ENCODE measurements at regions not wholly inside any gene's neighbourhood (a gene's known extent, or its start where the extent isn't known, plus 50 kb on each side); places are given as distances from the start of the nearest gene placed in this dataset.

DNA sequence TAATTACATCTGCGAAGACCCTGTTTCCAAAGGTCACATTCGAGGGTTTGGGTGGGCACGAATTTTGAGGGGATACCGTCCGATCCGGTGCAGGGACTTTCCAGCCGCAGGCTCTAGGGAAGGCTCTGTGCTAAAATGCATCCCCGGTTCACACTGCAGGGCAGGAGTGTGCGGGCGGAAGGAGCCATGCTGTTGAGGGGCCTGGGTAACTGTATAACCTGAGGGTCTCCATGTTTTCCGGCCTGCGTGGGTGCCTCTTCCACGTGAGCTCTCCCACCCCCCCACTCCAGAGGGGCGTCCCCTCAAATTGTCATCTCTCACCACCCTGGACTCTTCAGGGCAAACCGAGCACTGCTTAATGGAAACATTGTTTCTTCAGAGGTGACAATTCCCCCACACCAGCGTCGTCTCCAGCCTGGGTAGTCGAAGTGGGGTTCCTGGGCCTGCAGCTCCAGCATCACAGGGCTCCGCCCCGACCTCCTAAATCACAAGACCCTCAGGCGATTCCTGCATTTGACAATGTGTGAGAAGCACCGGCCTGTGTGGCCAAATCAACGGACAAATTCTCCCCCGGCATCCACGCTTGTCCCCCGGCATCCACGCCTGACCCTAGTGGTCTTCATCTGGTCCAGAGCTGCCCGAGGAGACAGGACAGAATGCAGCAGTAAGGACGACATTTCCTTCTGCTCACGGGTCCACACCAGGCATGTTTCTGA lies 51.2 kb downstream of the FOXL3 start:
- no peak for DNase-seq (ENCODE audit: low spot score)

DNA sequence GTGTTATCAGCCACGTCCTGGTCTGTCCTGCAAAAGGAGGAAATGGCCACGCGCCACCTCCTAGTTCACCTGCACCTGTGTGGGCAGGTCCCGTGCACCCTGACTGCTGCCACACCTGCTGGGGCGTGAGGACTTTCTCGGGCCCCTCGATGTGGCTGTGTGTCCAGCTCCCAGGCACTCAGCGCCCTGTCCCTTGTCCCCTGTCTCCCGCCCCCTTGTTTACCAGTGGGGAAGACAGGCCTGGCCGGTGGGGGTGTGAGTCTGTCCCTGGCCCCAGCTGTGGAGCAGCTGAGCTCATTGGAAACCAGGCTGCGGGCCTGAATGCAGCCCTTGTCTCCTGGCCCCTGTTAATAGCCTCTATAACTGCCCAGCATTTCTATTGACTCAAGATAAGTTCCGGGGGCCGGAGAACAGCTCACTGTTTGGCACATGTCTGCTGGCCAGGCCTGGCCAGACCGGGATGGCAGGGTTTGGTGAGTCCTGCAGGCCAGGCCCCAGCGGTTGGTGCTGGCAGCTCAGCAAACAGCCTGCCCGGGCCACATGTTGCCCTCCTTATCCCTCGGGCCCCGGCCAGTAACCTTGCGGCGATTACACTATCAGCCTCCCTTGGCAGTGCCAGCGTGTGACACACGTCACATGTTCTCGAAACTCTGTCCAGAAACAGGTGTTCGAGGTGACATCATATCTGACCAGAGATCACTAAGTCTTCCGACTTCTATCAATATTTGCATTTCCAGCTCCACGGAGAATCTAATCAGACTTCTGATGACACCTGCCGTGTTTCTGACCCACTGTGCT lies 52.1 kb downstream of the FOXL3 start:
- no peak for DNase-seq (ENCODE audit: low spot score)

- DNase-seq (ENCODE audit: low spot score), result no peak
Observed at GRCh38 chr7:342681-343216, 52.8 kb downstream of the FOXL3 start.

- no peak for DNase-seq (ENCODE audit: low spot score)
Observed at GRCh38 chr7:343227-343822, 53.4 kb downstream of the FOXL3 start.

- no peak for DNase-seq (ENCODE audit: low spot score)
Observed at GRCh38 chr7:343864-344607, 54.1 kb downstream of the FOXL3 start.

- no peak for DNase-seq (ENCODE audit: low spot score)
Observed at GRCh38 chr7:344608-344994, 54.6 kb downstream of the FOXL3 start.

DNA sequence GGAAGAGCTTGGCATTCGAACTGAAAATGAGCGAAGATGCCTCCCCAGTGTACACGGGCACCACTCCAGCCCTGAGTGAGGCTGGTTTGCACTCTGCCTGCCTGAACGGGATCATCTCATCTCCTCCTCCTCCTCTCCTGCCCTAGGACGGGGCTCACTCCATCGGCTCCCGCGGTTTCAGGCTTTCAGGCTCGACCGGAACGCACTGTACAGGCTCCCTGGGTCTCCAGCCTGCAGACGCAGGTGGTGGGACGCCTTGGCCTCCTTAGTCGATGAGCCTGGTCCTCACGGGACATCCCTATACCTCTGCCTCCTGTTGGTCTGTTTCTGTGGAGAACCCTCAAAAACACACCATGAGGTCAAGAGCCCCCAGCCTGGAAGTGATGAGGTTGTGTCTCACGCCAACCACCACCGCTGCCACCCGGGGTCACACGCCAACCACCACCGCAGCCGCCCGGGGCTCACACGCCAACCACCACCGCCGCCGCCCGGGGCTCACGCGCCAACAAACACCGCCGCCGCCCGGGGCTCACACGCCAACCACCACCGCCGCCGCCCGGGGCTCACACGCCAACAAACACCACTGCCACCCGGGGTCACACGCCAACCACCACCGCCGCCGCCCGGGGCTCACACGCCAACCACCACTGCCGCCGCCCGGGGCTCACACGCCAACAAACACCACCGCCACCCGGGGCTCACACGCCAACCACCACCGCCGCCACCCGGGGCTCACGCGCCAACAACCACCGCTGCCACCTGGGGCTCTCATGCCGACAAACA lies 56.3 kb downstream of the FOXL3 start:
- DNase-seq (ENCODE audit: low spot score), result no peak

- DNase-seq (ENCODE audit: low spot score), result no peak
Observed at GRCh38 chr7:347001-347590, 57.1 kb downstream of the FOXL3 start.

GRCh38 chr7:347644-348479 lies 57.9 kb downstream of the FOXL3 start:
- DNase-seq (ENCODE audit: low spot score), result no peak

GRCh38 chr7:348480-348844 lies 58.5 kb downstream of the FOXL3 start:
- DNase-seq (ENCODE audit: low spot score), result no peak

DNA sequence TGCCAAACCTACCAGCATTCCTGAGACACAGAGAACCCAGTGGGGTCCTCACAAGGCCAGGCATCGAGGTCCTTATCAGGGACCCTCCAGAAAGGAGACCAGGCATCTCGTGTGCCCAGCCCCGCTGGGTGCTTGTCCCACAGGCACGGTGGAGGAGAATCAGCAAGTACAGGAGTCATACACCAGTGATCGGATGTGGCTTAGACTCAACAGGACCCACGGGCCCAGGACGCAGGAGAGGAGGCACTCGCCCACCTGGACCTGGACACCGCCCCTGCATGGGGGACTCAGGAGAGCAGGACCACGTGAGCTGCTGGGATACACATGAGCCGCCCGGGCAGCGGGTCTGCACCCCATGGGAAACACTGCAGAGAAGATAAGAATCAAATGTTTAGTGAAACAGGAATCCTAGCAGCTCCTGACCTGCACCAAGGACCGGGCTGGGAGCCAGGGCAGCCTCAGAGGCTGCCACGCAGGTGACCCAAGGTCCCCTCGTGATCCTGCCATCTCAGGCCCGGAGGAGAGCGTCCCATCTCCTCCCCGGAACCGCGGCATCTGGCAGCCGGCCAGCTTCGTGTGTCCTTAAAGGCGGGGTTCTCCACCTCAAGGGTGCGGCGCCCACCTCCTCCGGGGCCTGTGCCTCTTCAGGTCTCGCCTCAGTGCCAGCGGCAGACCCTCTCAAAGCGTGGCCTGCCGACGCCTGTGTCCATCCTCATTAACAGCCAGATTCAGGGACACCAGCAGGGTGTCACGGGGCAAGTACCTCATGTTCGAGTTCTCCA lies 59.2 kb downstream of the FOXL3 start:
- DNase-seq (ENCODE audit: low spot score), result no peak

GRCh38 chr7:351256-351655 lies 61.3 kb downstream of the FOXL3 start:
- no peak for DNase-seq (ENCODE audit: low spot score)

DNA sequence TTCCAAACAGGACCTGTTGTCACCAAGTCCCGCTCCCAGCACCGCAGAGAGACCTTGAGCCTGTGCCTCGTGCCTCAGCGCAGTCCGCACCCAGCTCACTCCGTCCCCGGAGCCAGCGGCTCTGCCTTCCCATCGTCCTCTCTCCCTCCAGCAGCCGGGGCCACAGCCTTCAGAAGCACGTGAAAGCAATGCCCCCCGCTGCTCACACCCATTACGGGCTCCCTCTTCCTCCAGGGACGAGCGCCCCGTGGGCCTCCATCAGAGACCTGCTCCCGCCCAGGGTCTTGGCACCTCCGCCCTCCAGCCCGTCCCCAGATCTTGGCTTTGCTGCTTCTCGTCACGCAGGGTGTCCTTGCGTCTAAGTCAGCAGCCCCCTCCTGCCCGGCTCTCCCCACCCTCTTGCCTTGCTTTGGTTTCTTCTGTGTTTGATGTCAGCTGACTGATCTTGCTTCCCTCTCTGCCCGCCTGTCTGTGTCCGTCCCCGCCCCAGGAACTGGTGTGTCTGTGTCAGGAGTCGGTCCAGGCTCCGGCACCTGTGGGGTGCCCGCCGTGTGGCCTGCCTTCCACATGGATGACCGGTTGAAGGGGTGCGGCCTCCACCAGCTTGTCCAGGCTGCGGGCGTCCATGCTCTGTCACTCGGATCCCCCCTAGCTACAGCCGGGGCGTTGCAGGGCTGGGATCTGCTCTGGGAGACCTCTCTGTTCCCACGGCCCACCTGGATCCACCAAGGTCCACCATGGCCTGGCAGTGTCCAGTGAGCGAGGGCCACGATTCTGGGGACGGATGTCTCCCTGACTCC lies 61.9 kb downstream of the FOXL3 start:
- DNase-seq (ENCODE audit: low spot score), result no peak

DNA sequence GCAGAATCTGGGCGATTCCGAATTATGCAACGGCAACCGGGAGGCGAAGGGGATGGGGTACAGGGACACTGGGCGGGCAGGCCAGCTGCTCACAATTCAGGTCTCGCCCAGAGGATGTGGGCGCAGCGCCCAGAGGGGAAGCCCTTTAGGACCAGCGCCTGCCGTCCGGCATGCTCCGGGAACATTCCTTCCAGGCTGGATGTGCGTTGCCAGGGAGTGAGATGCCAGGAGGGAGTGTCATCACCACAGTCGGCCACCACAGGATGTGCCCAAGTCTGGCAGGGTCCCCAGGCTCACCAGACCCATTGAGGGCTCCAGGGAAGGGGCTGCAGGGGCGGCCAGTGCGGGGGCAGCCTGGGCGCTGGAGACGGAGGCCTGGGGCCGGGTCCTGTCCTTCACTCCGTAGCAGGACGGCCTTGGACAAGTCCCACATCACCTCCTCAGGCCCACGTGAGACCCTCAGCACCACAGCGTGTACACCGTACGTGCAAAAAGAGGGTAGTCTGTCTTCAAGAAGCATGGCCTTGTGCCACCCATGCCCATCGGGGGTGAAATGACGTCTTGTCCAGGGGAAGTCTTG lies 63.9 kb downstream of the FOXL3 start:
- no peak for DNase-seq (ENCODE audit: low spot score)

DNA sequence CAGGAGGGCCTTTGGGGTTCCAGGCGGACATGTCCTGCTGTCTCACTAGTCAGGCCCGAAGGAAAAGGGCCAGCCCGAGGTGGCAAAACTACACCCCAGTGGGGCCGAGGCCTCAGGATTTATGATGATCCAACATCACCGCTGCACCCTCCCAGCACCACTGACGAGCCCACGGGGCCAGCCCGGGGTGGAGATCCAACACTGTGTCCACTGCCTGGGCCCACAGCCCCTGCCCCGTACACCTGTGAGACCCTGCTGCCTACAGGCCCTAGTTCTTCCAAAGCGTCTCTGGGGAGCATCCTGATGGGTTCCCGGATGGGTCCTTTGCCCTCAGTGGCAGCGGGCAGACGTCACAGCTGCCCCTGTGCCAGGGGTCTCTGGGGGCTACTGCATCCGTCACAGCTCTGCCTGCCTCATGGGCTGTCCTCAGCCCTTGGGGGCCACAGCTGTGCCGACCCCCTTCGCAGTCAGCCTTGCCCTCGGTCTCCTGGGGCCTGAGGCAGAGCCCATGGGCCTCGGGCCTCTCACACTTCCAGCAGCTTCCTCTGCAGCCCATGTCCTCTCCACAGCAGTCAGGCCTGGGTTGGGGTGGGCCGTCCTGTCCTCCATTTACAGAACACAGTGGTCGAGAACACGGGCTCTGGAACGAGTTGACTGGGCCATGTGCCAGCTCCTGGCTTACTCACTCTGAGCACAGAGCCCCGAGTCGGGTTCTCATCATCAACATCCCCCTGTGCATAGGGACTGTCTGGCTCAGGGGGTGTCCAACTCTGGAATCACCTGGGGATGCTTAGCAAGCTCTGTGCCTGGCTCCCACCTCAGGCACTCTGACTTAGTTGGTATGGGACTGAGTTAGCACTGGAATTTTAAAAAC lies 64.9 kb downstream of the FOXL3 start:
- DNase-seq (ENCODE audit: low spot score), result no peak

GRCh38 chr7:355568-355967 lies 65.6 kb downstream of the FOXL3 start:
- DNase-seq (ENCODE audit: low spot score), result no peak

- no peak for DNase-seq (ENCODE audit: low spot score)
Observed at GRCh38 chr7:356087-356486, 66.1 kb downstream of the FOXL3 start.
